GM18520 (cell line): ENCODE measurements at regions not wholly inside any gene's neighbourhood (a gene's known extent, or its start where the extent isn't known, plus 50 kb on each side); places are given as distances from the start of the nearest gene placed in this dataset.
"Not testable (repeated sequence)": the region's sequence is repeated elsewhere in the genome, so short reads cannot be mapped to it uniquely, and the experiment has no call there.

ENCODE experiments used
- ATAC-seq: cut with Tn5 transposase; IDR thresholded peaks from one replicate; pipeline ENCODE4 v1.9.1; 2021; ENCODE audit not compliant: unreplicated experiment

GRCh38 chrX:150118476-150118875, 180.2 kb upstream of the EOLA2 start:
- no peak for ATAC-seq

- no peak for ATAC-seq
These were observed 181.0 kb upstream of the EOLA2 start for GRCh38 chrX:150119323-150119722.

GRCh38 chrX:150125045-150125444, 186.8 kb upstream of the EOLA2 start:
- not testable (repeated sequence) for ATAC-seq

- no peak for ATAC-seq
These were observed 188.9 kb upstream of the EOLA2 start for GRCh38 chrX:150127216-150127615.

GRCh38 chrX:150143721-150144440, 205.6 kb upstream of the EOLA2 start:
- no peak for ATAC-seq

- no peak for ATAC-seq
These were observed 208.1 kb upstream of the EOLA2 start for GRCh38 chrX:150146271-150146896.

GRCh38 chrX:150148749-150149672, 210.7 kb upstream of the EOLA2 start:
- ATAC-seq: no peak

GRCh38 chrX:150150076-150150779, 211.9 kb upstream of the EOLA2 start:
- no peak for ATAC-seq

GRCh38 chrX:150150780-150151125, 212.4 kb upstream of the MAMLD1 start:
- ATAC-seq: no peak

GRCh38 chrX:150152036-150152435, 211.1 kb upstream of the MAMLD1 start:
- no peak for ATAC-seq

- ATAC-seq: no peak
These were observed 210.6 kb upstream of the MAMLD1 start for GRCh38 chrX:150152546-150152945.

GRCh38 chrX:150155436-150156035, 207.6 kb upstream of the MAMLD1 start:
- ATAC-seq: no peak

- no peak for ATAC-seq
These were observed 206.5 kb upstream of the MAMLD1 start for GRCh38 chrX:150156615-150157014.

- no peak for ATAC-seq
These were observed 205.8 kb upstream of the MAMLD1 start for GRCh38 chrX:150157291-150157690.

GRCh38 chrX:150158554-150159332, 204.4 kb upstream of the MAMLD1 start:
- ATAC-seq: no peak

- no peak for ATAC-seq
These were observed 203.6 kb upstream of the MAMLD1 start for GRCh38 chrX:150159537-150159936.

GRCh38 chrX:150160656-150161055, 202.5 kb upstream of the MAMLD1 start:
- no peak for ATAC-seq

- no peak for ATAC-seq
These were observed 201.9 kb upstream of the MAMLD1 start for GRCh38 chrX:150161193-150161592.

- no peak for ATAC-seq
These were observed 201.0 kb upstream of the MAMLD1 start for GRCh38 chrX:150162141-150162540.
